ENCODE measurements at regions not wholly inside any gene's neighbourhood (a gene's known extent, or its start where the extent isn't known, plus 50 kb on each side); places are given as distances from the start of the nearest gene placed in this dataset.

DNA sequence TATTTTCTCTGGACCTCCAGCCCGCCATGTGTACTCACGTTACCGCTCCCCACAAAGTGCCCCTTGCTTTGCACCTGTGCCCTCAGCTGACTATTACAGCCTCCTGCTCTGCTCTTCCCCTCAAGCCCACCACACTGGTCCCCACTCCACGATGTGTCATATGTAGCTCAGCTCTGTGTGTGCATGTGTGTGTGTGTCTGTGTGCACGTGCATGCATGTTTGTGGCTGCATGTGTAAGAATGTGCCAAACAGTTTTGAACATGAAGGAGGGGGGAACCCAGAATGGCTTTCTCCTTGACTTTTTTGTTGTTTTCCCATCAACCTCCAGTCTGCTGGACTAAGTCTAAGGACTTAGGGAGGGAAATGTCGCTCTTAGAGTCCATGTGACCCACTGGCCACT is 54.8 kb upstream of the BTRC start:
- TF ChIP-seq, protein P1, sequence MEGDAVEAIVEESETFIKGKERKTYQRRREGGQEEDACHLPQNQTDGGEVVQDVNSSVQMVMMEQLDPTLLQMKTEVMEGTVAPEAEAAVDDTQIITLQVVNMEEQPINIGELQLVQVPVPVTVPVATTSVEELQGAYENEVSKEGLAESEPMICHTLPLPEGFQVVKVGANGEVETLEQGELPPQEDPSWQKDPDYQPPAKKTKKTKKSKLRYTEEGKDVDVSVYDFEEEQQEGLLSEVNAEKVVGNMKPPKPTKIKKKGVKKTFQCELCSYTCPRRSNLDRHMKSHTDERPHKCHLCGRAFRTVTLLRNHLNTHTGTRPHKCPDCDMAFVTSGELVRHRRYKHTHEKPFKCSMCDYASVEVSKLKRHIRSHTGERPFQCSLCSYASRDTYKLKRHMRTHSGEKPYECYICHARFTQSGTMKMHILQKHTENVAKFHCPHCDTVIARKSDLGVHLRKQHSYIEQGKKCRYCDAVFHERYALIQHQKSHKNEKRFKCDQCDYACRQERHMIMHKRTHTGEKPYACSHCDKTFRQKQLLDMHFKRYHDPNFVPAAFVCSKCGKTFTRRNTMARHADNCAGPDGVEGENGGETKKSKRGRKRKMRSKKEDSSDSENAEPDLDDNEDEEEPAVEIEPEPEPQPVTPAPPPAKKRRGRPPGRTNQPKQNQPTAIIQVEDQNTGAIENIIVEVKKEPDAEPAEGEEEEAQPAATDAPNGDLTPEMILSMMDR (IDR thresholded peaks at IDR 0.05; ENCODE audit: low read depth, low read length): no peak

DNA sequence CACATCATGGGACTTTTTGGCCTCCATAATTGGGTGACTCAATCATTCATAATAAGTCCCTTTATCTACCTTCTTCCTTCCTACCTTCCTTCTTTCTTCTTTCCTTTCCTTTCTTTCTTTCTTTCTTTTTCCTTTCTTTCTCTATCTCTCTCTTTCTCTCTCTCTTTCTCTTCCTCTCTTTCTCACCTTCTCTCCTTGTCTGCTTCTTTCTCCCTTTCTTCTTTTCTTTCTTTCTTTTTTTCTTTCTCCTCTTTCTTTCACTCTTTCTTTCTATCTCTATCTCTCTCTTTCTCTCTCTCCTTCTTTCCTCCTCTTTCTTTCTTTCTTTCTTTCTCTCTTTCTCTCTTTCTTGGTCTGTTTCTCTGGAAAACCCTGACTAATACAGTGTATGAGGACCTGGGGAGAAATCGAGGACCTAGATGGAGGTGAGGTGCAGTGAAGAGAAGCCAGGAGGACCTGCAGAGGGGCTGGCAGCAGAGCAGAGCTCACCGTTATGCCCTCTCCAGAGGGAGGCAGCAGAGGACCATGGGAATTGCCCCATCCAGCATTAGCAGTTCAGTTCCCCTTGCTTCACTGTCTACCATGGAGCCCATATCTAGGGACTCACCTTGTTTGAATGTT is 52.7 kb upstream of the BTRC start:
- TF ChIP-seq, protein P1 (IDR thresholded peaks at IDR 0.05; ENCODE audit: low read depth, low read length): peak; percentile 28
- H3K4me3 ChIP-seq (ENCODE audit: low read depth, low read length): no peak overlapping the region

More for the DNA sequence above, 54.8 kb upstream of the BTRC start:
- no peak overlapping the region for H3K4me3 ChIP-seq (ENCODE audit: low read depth, low read length)

DNA sequence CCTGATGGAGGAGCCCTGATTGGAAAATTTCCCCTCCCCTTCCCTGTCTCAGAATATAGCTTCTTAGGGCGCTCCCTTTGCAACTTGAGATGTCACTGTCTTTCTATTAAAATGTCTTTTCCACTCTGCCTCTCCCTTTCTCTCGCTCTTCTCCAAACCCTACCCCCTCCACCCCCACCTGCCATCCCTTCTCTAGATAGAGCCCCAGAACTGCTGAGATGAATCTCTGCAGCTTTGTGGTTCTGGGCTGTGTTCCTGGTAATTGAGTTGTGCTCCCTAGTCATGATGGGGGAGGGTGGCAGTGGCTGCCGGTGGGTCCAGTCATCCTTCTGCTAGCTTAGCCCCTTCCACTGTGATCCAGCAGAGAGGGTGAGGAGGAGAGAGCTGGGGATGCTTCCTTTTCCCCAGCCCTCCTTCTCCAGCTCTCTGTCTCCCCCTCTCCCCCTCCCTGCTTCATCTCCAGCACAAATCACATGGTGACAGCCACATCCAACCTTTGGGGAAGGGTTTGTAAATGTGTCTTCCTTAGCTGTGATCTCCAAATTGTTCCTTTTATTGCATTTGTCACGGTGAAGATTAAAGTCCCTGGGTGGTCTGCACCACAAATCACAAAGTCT is 50.8 kb upstream of the BTRC start:
- no peak overlapping the region for H3K4me3 ChIP-seq (ENCODE audit: low read depth, low read length)
- TF ChIP-seq, protein P1 (IDR thresholded peaks at IDR 0.05; ENCODE audit: low read depth, low read length): no peak
